SIG-M5 (cell line): ENCODE measurements at regions not wholly inside any gene's neighbourhood (a gene's known extent, or its start where the extent isn't known, plus 50 kb on each side); places are given as distances from the start of the nearest gene placed in this dataset.

Experiments used
- DNase-seq: peaks from one replicate; lab custom pipeline; 2025; lab: John Stamatoyannopoulos, UW

DNA sequence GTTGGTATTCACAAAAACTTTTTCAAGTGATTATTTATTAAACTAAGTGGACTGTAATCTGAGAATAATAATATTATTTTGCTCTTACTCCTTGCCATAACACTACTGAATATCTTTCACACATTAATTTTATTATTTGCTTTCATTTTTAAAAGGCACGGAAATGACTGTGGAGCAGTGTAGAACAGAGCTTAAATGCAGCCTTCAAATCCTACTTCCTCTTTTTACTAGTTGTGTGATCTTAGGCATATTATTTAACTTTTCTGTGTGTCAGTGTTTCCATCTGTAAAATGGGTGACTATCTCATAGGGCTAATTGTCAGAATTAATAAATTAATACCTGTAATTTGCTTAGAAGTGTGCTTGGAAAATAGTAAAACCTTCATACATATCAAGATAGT is 55.5 kb upstream of the SLC8A1 start:
- no peak for DNase-seq

GRCh38 chr2:40510304-40510703 is 58.4 kb upstream of the SLC8A1 start:
- DNase-seq, result no peak

- DNase-seq, result peak; percentile 50
Observed at GRCh38 chr2:40511661-40512213, 59.8 kb upstream of the SLC8A1 start.

DNA sequence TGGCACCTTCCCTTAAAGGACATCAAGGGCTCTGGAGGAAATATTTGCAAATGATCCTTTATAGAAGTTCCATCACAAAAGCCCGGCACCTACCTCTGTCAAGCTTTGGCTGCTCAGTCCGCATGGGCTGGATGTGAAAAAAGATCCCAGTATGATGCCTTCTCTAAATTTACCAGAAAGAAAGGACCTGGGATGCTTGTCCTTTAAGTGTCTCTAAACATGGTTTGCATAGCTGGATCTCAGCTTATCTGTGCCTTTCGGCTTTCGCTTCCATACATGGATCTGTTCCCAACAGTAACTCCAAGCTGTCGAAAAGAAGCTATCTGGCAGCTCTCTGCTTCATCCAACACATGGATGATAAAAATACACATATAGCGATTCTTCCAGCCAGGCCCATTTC is 60.4 kb upstream of the SLC8A1 start:
- no peak for DNase-seq

GRCh38 chr2:40513201-40513600 is 61.3 kb upstream of the SLC8A1 start:
- DNase-seq, result peak; percentile 22

- no peak for DNase-seq
Observed at GRCh38 chr2:40516604-40517003, 64.7 kb upstream of the SLC8A1 start.

GRCh38 chr2:40528564-40528963 is 76.7 kb upstream of the SLC8A1 start:
- DNase-seq, result no peak

DNA sequence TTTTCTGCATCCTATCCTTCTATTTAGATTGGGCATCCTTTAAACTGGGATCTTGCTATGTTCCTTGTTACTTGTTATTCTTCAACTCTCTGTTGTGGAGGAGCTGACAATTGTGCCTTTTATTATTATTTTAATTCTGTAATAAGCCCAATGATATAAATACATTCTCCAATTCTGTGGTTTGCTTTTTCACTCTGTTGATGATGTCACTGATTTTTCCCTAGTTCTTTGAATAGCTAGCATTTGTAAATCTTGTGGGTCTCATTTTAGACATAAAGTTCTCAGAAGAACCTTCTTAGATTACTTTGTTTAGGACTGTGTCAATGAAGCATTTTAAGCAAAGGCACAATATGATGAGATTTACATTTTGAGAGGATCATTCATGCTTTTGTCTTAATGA is 79.5 kb upstream of the SLC8A1 start:
- DNase-seq, result no peak

DNA sequence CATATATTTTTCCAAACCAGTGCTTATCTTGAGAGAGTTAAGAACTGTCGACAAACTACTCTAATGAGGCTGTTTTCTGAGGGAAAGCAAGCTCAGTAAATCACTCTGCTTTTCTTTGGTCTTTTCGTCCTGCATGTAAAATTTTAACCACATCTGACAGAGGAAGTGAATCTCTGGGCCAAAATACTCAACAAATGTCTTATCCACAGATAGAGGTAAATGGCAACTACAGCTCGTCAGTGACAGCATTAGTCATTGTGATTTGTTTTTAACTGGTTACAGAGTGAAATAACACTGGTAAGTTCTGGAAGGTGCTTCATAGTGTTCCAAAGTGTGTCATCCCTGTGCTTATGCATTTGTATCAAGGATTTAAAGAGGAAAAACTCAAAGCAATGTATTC is 82.6 kb upstream of the SLC8A1 start:
- DNase-seq, result no peak

DNA sequence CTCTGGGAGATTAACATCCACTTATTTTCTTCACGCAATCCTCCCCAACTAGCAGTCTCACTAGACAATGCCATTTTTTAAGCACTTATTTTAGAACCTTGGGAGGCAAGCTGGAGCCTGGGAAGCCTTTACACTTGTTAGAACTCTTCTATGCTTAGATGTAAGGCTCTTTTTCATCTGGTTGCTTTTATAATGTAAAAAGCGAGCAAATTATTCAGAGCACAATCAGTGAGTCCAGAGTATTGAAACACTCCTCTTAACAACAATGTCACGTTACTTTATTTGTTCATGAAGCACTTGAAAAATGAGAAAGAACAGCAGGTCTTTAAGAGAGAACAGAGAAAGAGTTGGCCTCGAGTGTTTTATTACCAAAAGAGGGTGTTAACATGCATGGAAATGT is 84.1 kb upstream of the SLC8A1 start:
- DNase-seq, result no peak

GRCh38 chr2:40540026-40540425 is 88.1 kb upstream of the SLC8A1 start:
- DNase-seq, result no peak

- DNase-seq, result no peak
Observed at GRCh38 chr2:40543381-40543780, 91.5 kb upstream of the SLC8A1 start.

GRCh38 chr2:40544072-40544471 is 92.2 kb upstream of the SLC8A1 start:
- no peak for DNase-seq

DNA sequence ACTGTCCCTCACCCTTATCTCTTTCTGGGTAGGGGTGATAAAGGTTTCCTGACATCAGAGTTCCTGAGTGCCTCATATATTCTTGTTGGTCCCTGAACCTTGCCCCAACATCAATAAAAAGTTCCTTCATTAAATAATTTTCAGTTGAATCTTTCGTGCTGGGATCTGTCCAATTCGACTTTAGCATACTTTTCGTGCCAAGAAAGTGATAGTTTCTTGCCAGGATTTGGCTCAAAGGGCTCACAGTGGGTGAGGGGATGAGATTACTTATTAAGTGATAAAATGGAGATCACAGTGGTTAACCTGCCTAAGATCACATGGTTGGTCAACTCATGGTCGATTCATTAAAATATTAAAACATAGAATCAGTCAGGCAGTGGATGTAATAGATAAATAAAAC is 93.8 kb upstream of the SLC8A1 start:
- no peak for DNase-seq

GRCh38 chr2:40546439-40547191 is 94.7 kb upstream of the SLC8A1 start:
- no peak for DNase-seq

GRCh38 chr2:40548521-40548920 is 96.6 kb upstream of the SLC8A1 start:
- DNase-seq, result no peak

DNA sequence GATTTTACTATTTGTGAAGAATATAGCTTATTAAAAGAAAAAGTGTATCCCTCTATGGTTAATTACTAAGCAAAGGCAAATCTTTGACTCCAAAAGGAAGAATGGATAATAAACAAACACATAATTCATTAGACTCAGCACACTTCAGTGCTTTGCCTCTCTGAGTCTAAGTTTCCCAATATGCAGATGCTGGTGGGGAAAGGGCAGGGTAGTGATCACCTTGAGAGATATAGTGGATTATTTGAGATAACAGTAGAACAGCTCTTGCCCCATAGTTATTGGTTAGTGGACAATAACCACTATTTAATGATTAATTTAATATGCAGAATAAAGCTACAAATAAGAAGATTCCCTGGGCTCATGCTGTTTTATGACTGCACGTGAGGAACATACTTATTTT is 98.2 kb upstream of the SLC8A1 start:
- no peak for DNase-seq

DNA sequence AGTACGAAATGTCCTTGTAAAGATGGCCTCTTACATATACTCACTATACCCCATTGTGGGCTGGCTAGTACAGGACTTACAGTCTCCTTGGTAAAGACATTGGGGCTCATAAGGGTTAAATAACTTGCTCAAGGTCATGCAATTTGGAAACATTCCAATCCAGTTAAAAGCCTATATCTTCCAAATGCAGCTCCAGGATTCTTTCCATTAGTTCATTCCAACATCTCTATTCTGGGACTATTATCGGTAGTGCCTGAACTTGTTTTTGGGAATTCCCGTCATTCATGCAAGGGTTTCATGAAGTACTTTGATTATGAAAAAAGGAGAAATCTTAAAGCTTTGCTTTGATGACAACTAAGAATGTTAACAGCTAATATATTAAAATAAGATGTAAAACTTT is 99.2 kb upstream of the SLC8A1 start:
- no peak for DNase-seq

DNA sequence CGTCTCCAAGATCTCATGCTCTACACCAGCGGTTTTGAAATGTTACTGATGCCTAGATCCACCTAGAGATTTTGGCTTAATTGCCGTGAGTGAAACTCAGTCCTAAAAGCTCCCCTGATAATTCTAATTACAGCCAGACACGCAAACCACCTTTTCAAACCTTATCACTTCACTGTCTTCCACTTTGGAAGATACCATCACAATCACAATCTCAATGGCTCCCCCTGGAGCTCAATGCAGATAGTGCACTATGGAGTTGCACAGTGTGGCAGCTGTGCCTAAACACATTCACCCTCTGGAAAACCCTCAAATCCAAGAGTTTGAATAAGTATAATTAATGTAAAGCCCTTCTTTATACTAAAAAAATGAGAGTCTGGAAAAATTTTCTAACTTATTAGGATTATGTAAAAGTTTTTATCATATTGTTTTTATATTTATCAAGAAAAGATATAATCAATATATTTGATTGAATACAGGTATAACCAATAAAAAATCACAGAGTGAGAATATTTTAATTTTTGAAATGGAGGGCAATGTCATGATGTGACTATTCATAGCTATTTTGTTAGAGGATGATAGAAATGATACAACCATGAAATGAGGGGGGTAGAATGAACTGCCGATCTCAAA is 102.9 kb upstream of the SLC8A1 start:
- no peak for DNase-seq

DNA sequence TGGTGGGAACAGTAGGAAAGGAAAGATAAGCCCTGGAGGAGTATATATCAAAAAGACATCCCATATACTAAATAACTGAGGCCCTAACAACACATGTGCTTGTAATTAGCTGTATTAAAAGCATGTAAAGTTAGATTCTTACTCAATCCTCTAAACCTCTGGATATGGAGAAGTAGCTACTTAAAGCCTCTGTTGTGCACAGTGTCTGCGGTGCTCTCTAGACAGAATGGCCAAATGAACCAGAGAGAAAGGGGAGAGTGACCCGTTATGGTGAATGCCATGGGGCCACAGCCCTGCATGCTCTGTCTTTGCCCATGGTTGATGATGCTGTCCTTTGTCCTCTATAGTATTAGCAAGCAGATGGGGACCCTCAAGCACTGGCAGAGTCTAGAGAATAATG is 104.4 kb upstream of the SLC8A1 start:
- DNase-seq, result no peak

DNA sequence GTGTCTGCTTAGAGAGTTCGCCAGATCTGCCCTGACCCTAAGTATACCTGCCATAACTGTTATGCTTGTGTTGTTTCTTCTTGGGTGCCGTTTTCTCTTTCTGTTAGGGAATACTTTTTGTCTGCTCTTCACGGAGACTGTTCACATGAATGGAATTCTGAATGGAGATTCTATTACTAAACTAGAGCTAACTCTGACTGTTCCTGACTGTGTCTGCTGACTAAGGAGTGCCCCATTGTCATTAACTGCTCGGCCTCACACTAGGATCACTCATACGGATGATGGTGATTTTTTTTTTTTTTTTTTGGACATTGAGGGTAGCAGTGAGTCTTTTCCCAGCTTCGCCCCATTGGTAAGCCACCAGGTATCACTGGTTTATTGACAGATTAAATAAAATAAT is 104.8 kb upstream of the SLC8A1 start:
- DNase-seq, result no peak

DNA sequence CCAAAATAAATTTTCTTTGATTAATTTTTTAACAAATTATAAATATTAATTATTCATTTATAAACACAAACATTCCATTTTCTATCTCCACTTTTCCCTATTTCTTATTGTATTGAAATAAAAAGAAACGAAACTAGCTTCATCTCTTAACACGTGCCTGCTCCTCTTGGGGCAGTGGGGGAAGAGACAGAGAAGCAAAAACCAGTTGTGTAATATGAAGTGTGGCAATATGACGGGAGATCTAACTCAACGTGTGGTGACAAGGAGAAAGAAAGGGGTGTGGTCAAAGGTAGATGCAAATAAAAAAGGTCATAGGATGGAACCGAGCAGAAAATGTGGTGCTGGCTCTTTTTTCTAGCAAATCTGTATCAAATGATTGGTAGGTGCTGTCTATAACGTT is 106.9 kb upstream of the SLC8A1 start:
- DNase-seq, result peak; percentile 73

DNA sequence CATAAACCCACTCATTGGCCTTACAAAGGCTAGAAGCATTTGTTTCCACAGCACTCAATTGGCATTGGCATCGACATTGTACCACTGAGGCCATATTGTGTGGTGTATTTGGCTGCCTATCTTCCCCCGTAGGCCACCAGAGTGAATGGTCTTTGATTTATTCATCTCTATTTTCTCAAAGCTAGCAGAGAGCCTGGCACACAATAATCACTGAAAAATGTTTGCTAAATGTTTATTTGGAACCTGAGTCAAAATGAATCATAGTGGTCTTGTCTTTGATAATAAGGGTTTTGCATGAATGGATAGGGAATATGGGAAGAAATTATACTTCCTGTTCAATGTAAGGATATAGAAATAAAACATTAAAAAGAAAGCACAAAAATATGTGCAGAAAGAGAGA is 107.3 kb upstream of the SLC8A1 start:
- DNase-seq, result no peak

GRCh38 chr2:40564184-40564583 is 112.3 kb upstream of the SLC8A1 start:
- no peak for DNase-seq
